PFSK-1 (cell line): ENCODE measurements at regions not wholly inside any gene's neighbourhood (a gene's known extent, or its start where the extent isn't known, plus 50 kb on each side); places are given as distances from the start of the nearest gene placed in this dataset.

Experiments used
- POLR2AphosphoS5 ChIP-seq: IDR thresholded peaks from 2 replicates; pipeline ENCODE4 v1.6.1; 2012; ENCODE audit warnings: low read depth, mild to moderate bottlenecking, control low read depth, low read length, moderate library complexity
- SIN3A ChIP-seq: IDR thresholded peaks from 2 replicates; pipeline ENCODE4 v1.6.1; 2012; ENCODE audit warnings: mild to moderate bottlenecking, low read length, moderate library complexity, borderline replicate concordance; ENCODE audit not compliant: insufficient read depth

GRCh38 chr12:19894050-19894449 lies 454.8 kb downstream of the AEBP2 start:
- TF ChIP-seq POLR2AphosphoS5 (no peak), SIN3A (no peak)
